ENCODE measurements at regions not wholly inside any gene's neighbourhood (a gene's known extent, or its start where the extent isn't known, plus 50 kb on each side); places are given as distances from the start of the nearest gene placed in this dataset.

DNA sequence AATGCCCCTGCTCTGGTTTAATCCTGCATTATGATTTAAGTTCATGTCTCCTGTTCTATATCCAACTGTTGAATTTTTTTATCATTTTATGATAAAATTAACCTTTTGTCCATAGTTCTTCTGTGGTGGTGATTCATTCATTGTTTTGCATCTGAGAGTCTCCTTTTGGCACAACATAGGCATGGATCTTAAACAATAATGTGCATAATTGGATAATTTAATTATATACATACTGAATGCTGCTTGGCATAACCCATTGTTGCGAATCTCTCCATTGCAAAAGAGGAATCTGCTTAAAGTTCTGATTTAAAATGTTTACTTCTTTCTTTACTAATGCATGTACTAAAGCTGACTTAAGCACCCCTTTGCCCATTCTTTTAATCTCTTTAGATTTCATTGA is 2788.4 kb downstream of the PCDH9 start:
- no peaks in the 10 kb centered on the region for H3K79me2 ChIP-seq (ENCODE audit: insufficient read depth, low read length)
- RAD21 ChIA-PET (ENCODE audit: low non-redundant PET in 1 of 2, low total read pairs in 2 of 2, uncharacterized antibody in 2 of 2, unreplicated experiment in 2 of 2) = no interaction called here
- no peak overlapping the region for H3K27ac ChIP-seq (ENCODE audit: low read depth, low read length)
- H3K27me3 ChIP-seq (ENCODE audit: insufficient read depth, low read length) = no peaks in the 10 kb centered on the region
- POLR2A ChIA-PET = no interaction called here
- ATAC-seq (no peak), DNase-seq (ENCODE audit: low read depth, low spot score) (no peak)
- no peak overlapping the region for H2AFZ ChIP-seq (ENCODE audit: low read depth, low read length, poor library complexity, severe bottlenecking)
- no peaks in the 10 kb centered on the region for H3K4me1 ChIP-seq (ENCODE audit: control insufficient read depth in 1 of 2, insufficient read depth in 2 of 2, low read length in 2 of 2)
- no peaks in the 10 kb centered on the region for H4K20me1 ChIP-seq (ENCODE audit: insufficient read depth)
- CTCF ChIA-PET = no interaction called here
- no peak overlapping the region for H3K4me2 ChIP-seq (ENCODE audit: low read length)
- TF ChIP-seq POLR2A (IDR thresholded peaks at IDR 0.05; ENCODE audit: borderline replicate concordance, extremely low read depth, insufficient read depth, insufficient read length) (no peak), TCF7L2 (IDR thresholded peaks at IDR 0.05; ENCODE audit: borderline replicate concordance, extremely low read depth, insufficient read depth, insufficient read length) (no peak), RAD21 (IDR thresholded peaks at IDR 0.05; ENCODE audit: low read depth) (no peak), CEBPB (IDR thresholded peaks at IDR 0.05; ENCODE audit: low read depth) (no peak), ZFX (IDR thresholded peaks at IDR 0.05) (no peak), EGR1 (IDR thresholded peaks at IDR 0.05; ENCODE audit: low read depth) (no peak), ZNF274 (IDR thresholded peaks at IDR 0.05; ENCODE audit: low read depth, low read length) (no peak), YY1 (IDR thresholded peaks at IDR 0.05; ENCODE audit: extremely low read depth, insufficient replicate concordance, low read depth, low read length) (no peak)
- TF ChIP-seq, protein P1, sequence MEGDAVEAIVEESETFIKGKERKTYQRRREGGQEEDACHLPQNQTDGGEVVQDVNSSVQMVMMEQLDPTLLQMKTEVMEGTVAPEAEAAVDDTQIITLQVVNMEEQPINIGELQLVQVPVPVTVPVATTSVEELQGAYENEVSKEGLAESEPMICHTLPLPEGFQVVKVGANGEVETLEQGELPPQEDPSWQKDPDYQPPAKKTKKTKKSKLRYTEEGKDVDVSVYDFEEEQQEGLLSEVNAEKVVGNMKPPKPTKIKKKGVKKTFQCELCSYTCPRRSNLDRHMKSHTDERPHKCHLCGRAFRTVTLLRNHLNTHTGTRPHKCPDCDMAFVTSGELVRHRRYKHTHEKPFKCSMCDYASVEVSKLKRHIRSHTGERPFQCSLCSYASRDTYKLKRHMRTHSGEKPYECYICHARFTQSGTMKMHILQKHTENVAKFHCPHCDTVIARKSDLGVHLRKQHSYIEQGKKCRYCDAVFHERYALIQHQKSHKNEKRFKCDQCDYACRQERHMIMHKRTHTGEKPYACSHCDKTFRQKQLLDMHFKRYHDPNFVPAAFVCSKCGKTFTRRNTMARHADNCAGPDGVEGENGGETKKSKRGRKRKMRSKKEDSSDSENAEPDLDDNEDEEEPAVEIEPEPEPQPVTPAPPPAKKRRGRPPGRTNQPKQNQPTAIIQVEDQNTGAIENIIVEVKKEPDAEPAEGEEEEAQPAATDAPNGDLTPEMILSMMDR (IDR thresholded peaks at IDR 0.05 in 2 of 3, conservative IDR thresholded peaks at IDR 0.05 in 1 of 3; ENCODE audit: borderline replicate concordance in 1 of 3, insufficient read depth in 1 of 3, low read depth in 2 of 3, low read length in 2 of 3) = no peak
- TF ChIP-seq, protein P2, sequence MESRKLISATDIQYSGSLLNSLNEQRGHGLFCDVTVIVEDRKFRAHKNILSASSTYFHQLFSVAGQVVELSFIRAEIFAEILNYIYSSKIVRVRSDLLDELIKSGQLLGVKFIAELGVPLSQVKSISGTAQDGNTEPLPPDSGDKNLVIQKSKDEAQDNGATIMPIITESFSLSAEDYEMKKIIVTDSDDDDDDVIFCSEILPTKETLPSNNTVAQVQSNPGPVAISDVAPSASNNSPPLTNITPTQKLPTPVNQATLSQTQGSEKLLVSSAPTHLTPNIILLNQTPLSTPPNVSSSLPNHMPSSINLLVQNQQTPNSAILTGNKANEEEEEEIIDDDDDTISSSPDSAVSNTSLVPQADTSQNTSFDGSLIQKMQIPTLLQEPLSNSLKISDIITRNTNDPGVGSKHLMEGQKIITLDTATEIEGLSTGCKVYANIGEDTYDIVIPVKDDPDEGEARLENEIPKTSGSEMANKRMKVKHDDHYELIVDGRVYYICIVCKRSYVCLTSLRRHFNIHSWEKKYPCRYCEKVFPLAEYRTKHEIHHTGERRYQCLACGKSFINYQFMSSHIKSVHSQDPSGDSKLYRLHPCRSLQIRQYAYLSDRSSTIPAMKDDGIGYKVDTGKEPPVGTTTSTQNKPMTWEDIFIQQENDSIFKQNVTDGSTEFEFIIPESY (IDR thresholded peaks at IDR 0.05; ENCODE audit: extremely low read depth, insufficient replicate concordance, low read length) = no peak
- intact Hi-C loops (cut with micrococcal nuclease) = no loop called here
- no peaks in the 10 kb centered on the region for H3K9me3 ChIP-seq (ENCODE audit: control insufficient read depth in 1 of 2, insufficient read depth in 1 of 2, low read depth in 1 of 2, low read length in 2 of 2)
- H3K9me2 ChIP-seq (ENCODE audit: insufficient read depth) = no peaks in the 10 kb centered on the region
- no peak overlapping the region for H3K9ac ChIP-seq (ENCODE audit: low read length)
- no peaks in the 10 kb centered on the region for H3K36me3 ChIP-seq (ENCODE audit: control insufficient read depth in 1 of 2, insufficient read depth in 2 of 2, low read length in 2 of 2)
- no peak overlapping the region for H3K4me3 ChIP-seq (replicated peaks in 1 of 2; ENCODE audit: low read depth in 1 of 2, low read length in 2 of 2)
- no TSS peak for BruUV-seq (replicated peaks)

Data from HCT116 (cell line).